NCI-H1930 (cell line): ENCODE measurements at regions not wholly inside any gene's neighbourhood (a gene's known extent, or its start where the extent isn't known, plus 50 kb on each side); places are given as distances from the start of the nearest gene placed in this dataset.
"Not testable (repeated sequence)": the region's sequence is repeated elsewhere in the genome, so short reads cannot be mapped to it uniquely, and the experiment has no call there.

Experiments
- DNase-seq, 2 experiments: peaks; one replicate each; lab custom pipeline; 2025; lab: John Stamatoyannopoulos, UW

- no peak for DNase-seq
These were observed 175.5 kb upstream of the PTBP2 start for GRCh38 chr1:96545935-96546656.

- DNase-seq, result no peak
These were observed 171.5 kb upstream of the PTBP2 start for GRCh38 chr1:96550061-96550460.

GRCh38 chr1:96552451-96552850 is 169.1 kb upstream of the PTBP2 start:
- no peak for DNase-seq

GRCh38 chr1:96553811-96554210 is 167.8 kb upstream of the PTBP2 start:
- no peak for DNase-seq

- DNase-seq, result no peak
These were observed 167.2 kb upstream of the PTBP2 start for GRCh38 chr1:96554364-96554763.

- DNase-seq, result no peak
These were observed 164.2 kb upstream of the PTBP2 start for GRCh38 chr1:96557336-96557735.

- no peak for DNase-seq
These were observed 162.9 kb upstream of the PTBP2 start for GRCh38 chr1:96558635-96559034.

GRCh38 chr1:96559181-96559580 is 162.4 kb upstream of the PTBP2 start:
- DNase-seq, result no peak

GRCh38 chr1:96559707-96560596 is 161.6 kb upstream of the PTBP2 start:
- DNase-seq, result no peak

GRCh38 chr1:96562094-96562493 is 159.5 kb upstream of the PTBP2 start:
- no peak for DNase-seq

- DNase-seq, result not testable (repeated sequence)
These were observed 157.2 kb upstream of the PTBP2 start for GRCh38 chr1:96564401-96564800.

- DNase-seq, result no peak
These were observed 156.0 kb upstream of the PTBP2 start for GRCh38 chr1:96565546-96565945.

GRCh38 chr1:96568639-96569038 is 152.9 kb upstream of the PTBP2 start:
- DNase-seq, result no peak

- peak in 1 of 2 experiments; percentile 8 for DNase-seq
These were observed 152.3 kb upstream of the PTBP2 start for GRCh38 chr1:96569288-96569687.

GRCh38 chr1:96579636-96580035 is 141.9 kb upstream of the PTBP2 start:
- DNase-seq, result no peak

- DNase-seq, result no peak
These were observed 140.7 kb upstream of the PTBP2 start for GRCh38 chr1:96580920-96581319.

GRCh38 chr1:96581772-96582171 is 139.8 kb upstream of the PTBP2 start:
- no peak for DNase-seq

GRCh38 chr1:96583903-96584302 is 137.7 kb upstream of the PTBP2 start:
- DNase-seq, result no peak

GRCh38 chr1:96587222-96587621 is 134.4 kb upstream of the PTBP2 start:
- DNase-seq, result no peak

GRCh38 chr1:96588416-96588995 is 133.1 kb upstream of the PTBP2 start:
- no peak for DNase-seq

GRCh38 chr1:96595530-96595929 is 126.1 kb upstream of the PTBP2 start:
- DNase-seq, result not testable (repeated sequence)

GRCh38 chr1:96596226-96596922 is 125.2 kb upstream of the PTBP2 start:
- DNase-seq, result no peak
